ENCODE measurements at regions not wholly inside any gene's neighbourhood (a gene's known extent, or its start where the extent isn't known, plus 50 kb on each side); places are given as distances from the start of the nearest gene placed in this dataset.
"Not testable (repeated sequence)": the region's sequence is repeated elsewhere in the genome, so short reads cannot be mapped to it uniquely, and the experiment has no call there.

DNA sequence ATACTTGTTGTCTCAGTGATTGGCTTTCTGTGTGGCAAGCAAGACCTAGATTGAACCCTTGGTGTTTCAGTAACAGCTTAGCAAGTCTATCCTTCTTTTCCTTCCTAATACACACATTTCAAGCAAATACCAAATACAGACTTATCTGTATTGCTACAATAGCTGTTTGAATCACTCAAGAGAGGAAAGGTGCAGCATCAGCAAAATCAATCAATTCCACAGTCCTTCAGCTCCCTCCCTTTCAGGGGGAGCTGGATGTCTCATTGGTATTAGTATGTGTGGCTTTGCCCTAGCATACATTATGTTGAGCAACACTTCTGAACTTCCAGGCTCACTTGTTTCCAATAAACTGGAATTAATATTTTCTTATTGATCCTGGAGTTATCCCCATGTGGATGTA is 323.1 kb downstream of the TMX3 start:
- H3K4me3 ChIP-seq (ENCODE audit: low read depth, low read length): no peak overlapping the region
- no peak for DNase-seq (ENCODE audit: low read depth)
- TF ChIP-seq CTCF (IDR thresholded peaks at IDR 0.05; ENCODE audit: insufficient read depth, low read depth, low read length, missing control alignments): no peak

- no peak for TF ChIP-seq CTCF (IDR thresholded peaks at IDR 0.05; ENCODE audit: insufficient read depth, low read depth, low read length, missing control alignments)
- DNase-seq (ENCODE audit: low read depth): no peak
- H3K4me3 ChIP-seq (ENCODE audit: low read depth, low read length): no peak overlapping the region
These were observed 327.7 kb downstream of the TMX3 start for GRCh38 chr18:68387246-68387645.

DNA sequence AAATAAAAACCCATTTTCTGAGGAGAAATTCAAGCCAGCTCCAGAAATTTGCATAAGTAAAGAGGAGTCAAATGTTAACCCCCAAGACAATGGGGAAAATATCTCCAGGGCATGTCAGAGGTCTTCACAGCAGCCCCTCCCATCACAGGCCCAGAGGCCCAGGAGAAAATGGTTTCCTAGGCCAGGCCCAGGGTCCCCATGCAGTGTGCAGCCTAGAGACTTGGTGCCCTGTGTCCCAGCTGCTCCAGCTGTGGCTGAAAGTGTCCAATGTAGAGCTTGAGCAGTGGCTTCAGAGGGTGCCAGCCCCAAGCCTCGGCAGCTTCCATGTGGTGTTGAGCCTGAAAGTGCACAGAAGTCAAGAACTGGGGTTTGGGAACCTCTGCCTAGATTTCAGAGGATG is 330.9 kb downstream of the TMX3 start:
- H3K4me3 ChIP-seq (ENCODE audit: low read depth, low read length); DNase-seq (ENCODE audit: low read depth): not testable (repeated sequence)

- DNase-seq (ENCODE audit: low read depth): no peak
- no peak overlapping the region for H3K4me3 ChIP-seq (ENCODE audit: low read depth, low read length)
- no peak for TF ChIP-seq CTCF (IDR thresholded peaks at IDR 0.05; ENCODE audit: insufficient read depth, low read depth, low read length, missing control alignments)
These were observed 338.0 kb downstream of the TMX3 start for GRCh38 chr18:68376926-68377325.

DNA sequence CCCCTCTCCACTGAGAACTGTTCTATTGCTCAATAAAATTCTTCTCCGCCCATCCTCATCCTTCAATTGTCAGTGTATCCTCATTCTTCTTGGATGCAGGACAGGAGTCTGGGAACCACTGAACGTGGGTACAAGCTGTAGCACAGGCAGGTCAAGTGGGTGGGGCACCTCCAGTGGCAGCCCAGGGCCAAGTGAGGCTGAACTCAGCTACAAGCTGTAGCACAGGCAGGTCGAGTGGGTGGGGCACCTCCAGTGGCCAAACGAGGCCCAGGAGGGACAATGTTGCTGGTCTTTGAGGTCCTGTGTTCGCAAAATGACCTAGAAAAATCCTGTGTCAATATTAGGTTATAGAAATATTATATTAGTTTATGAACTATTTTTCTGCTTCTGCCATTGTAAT is 352.0 kb downstream of the TMX3 start:
- no peak for DNase-seq (ENCODE audit: low read depth)
- H3K4me3 ChIP-seq (ENCODE audit: low read depth, low read length): no peak overlapping the region
- TF ChIP-seq CTCF (IDR thresholded peaks at IDR 0.05; ENCODE audit: insufficient read depth, low read depth, low read length, missing control alignments): no peak

GRCh38 chr18:68355637-68356036 is 359.3 kb downstream of the TMX3 start:
- no peak for TF ChIP-seq CTCF (IDR thresholded peaks at IDR 0.05; ENCODE audit: insufficient read depth, low read depth, low read length, missing control alignments)
- DNase-seq (ENCODE audit: low read depth): no peak
- no peak overlapping the region for H3K4me3 ChIP-seq (ENCODE audit: low read depth, low read length)

DNA sequence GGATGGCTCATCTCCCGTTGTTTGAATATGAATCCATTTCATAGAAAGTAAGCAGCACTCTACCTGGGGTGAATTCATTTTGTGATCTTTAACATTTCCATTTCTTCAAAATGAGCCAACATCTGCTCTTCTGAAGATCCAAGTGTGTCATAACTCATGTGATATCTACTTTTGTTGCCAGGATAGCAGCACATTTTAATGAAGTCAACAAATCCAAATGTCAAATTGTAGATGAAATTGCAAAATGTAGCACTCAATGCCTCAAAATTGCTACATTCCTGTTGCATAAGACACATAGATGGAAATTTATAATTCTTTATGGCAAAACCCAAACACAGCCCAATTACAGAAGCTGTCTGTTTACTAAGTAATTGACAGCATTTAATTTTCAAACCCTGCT is 360.7 kb downstream of the TMX3 start:
- no peak for DNase-seq (ENCODE audit: low read depth)
- TF ChIP-seq CTCF (IDR thresholded peaks at IDR 0.05; ENCODE audit: insufficient read depth, low read depth, low read length, missing control alignments): no peak
- H3K4me3 ChIP-seq (ENCODE audit: low read depth, low read length): no peak overlapping the region
